GM18861 (cell line): ENCODE measurements at regions not wholly inside any gene's neighbourhood (a gene's known extent, or its start where the extent isn't known, plus 50 kb on each side); places are given as distances from the start of the nearest gene placed in this dataset.

Experiments
- ATAC-seq: cut with Tn5 transposase; IDR thresholded peaks from one replicate; pipeline ENCODE4 v1.9.1; 2021; ENCODE audit not compliant: unreplicated experiment

DNA sequence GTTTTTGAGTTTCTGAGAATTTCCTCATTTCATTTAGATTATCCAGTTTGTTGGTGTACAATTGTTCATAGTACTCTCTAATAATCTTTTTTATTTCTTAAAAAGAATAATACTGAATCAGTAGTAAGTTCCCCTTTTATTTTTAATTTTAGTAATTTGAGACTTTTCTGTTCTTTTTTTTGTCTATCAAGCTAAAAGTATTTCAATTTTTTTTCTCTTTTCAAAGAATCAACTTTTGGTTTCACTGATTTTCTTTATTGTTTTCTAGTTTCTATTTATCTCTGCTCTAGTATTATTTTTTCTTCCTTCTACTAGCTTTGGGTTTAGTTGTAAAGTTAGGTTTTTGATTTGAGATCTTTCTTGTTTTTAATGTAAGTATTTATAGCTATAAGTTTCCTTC is 60.6 kb upstream of the ARL15 start:
- no peak for ATAC-seq

DNA sequence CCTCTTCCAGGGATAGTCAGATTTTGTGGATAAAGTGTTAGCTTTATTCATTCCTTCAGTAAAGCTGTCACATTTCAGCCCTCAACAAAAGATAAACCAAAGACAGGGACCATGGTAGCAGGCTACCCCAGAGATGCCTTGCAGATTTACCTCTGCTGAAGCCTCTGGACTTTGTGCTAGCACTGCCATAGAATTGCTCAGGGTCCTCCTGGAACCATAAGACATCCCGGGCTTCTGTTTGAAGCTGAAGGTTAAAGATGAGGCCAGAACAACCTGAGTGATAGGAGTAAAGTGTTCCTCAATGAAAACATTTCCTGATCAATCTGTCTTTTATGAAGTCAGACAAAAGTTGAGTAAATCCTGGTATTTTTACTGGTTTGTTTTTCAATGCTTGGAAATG is 57.5 kb upstream of the ARL15 start:
- no peak for ATAC-seq

DNA sequence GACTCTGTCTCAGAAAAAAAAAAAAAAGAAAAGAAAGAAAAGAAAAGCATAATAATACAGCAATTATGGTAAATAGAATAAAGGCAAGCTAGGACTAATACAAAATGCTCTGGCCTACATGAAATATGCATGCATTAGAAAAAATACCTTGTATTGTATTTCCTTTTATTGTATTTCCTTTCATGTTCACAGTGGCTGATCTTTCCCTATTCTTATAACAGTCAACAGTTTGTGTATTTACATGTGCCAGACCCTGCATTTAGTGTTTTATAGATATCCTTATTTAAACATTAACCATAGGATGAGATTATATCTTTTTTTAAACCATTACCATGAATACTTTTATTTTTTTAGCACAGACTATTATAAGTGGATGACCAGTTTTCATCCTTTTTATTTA is 56.3 kb upstream of the ARL15 start:
- no peak for ATAC-seq

DNA sequence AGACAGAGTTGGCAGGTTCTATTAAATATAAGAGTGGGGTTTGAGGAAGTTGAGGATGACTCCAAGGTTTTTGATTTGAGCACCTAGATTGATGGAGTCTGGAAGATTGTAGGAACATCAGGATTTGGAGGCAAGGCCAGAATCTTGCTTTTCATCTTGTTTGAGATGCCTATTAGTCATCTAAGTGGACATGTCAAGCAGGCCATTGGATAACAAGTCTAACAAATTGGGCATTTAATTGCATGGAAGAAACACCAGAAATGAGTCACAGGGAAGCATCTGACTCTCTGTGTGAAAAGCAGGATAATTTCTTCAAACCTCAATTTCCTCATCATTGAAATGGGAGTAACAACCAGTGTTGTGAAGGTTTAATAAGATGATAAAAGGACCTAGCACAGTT is 53.3 kb upstream of the ARL15 start:
- no peak for ATAC-seq

DNA sequence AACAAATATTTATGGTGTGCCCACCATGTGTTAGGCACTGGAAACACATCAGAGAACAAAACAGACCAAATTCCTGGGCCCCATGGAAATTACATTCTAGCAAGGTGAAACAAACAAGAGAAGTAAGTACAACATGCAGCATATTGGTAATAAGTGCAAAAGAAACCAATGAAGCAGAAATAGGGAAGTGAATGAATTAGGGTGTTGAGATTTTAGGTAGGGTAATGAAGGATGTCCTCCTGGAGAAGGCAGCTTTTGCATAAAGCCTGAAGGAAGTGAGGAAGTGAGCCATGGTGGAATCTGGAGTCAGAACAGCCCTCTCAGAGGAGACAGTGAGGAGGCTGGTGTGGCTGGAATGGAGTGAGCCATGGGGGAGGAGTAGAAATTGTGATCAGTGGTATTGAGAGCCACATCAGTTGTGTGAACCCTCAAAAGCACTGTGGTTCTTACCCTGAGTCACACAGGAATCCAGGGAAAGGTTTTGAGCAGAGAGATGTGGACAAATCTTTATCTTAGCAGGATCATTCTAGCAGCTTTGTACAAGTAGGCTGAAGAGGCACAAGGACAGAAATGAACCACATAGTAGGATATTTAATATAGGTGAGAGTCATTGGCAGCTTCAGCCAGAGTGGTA is 52.7 kb upstream of the ARL15 start:
- no peak for ATAC-seq

DNA sequence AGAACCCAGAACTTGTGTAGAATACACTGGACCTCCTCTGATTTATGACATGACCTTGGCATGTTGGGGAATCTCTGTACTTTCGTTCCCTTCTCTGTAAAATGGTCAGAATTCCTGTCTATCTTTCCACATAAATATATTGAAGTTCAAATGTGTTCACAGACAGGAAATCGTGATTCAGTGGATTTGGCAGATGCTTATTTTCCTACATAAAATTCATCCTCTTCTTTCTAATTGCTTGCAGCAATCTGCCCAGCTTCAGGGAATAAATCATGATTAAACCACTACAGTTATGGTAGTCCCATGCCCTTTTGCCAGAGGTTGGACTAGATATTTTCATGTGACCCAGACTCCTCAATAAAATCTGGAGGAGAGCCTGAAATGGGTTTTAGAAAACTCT is 52.1 kb upstream of the ARL15 start:
- ATAC-seq: no peak

DNA sequence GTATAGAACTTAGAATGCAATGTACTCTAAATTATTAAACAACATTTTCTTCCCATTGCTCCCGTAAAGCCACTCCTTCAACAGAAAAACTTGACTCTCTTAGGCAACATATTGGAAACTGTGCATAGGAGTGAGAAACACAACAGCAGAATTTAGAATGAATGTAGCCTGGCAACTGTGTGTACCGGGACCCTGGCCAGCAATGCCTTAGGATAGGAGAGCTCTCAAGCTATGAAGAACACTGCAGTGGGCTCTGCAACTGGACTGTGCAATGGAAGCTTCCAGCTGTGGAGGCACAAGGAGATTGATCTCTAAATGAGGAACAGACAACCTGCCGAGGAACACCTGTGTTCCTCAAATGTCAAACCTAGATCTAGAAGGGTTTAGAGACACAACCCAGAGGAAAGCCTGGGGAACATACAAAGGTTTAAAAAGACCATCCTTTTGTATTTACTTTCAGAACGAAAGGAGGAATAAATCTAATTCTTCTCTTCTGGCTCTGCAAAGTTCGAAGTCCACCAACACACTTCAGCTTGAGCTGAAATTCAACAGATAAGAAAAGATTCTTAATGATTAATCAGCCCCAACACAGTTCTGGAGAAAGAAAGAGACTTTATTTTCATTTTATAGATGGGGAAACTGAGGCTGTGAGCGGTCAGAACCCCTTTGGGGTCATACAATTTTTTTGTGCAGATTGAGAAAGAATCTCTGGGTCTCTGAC is 51.5 kb upstream of the ARL15 start:
- ATAC-seq: no peak

DNA sequence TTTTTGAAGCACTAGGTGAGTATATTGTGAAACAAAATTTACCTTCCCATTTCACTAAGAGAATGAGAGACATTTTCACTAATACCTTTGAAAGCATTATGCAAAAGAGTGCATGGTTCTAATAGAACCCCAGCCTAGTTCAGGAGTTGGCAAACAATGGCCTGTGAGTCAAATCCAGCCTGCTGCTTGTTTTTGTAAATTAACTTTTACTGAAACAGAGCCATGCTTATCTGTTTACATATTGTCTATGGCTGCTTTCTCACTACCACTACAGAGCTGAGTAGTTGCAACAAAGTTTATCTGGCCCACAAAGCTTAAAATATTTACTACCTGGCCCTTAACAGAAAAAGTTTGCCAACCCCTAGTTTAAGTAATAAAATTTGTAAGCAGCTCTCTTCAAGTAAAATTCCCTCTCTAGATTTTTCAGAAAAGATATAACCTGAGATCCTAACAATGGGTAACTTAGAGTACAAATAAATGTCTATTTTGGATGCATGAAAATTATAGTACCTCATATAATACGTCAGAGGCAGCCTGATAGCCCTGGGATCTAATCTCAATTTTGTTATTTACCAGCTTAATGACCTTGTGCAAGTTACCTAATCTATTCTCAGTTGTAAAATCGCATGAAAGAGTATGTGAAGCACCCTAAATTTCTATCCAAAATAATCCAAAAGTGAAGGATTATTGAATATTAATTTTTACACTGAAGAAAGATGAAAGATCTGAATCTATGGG is 50.7 kb upstream of the ARL15 start:
- no peak for ATAC-seq
